IMR-90 (cell line): ENCODE measurements at regions not wholly inside any gene's neighbourhood (a gene's known extent, or its start where the extent isn't known, plus 50 kb on each side); places are given as distances from the start of the nearest gene placed in this dataset.
"Not testable (repeated sequence)": the region's sequence is repeated elsewhere in the genome, so short reads cannot be mapped to it uniquely, and the experiment has no call there.

Experiments used
- BHLHE40 ChIP-seq: fragments of 150-350 bp; IDR thresholded peaks from 2 replicates; pipeline ENCODE4 v1.6.1; 2016; ENCODE audit warnings: mild to moderate bottlenecking, low read depth, low read length
- CEBPB ChIP-seq: IDR thresholded peaks from 2 replicates; pipeline ENCODE4 v1.6.1; 2012; ENCODE audit warnings: low read depth, low read length, improper control_type of control experiment
- FOS ChIP-seq: fragments of 150-350 bp; IDR thresholded peaks from 2 replicates; pipeline ENCODE4 v1.6.1; 2016; ENCODE audit warnings: low read depth, low read length
- MAFK ChIP-seq: IDR thresholded peaks from 2 replicates; pipeline ENCODE4 v1.6.1; 2012; ENCODE audit warnings: low read depth, low read length, improper control_type of control experiment
- MAZ ChIP-seq: IDR thresholded peaks from 2 replicates; pipeline ENCODE4 v1.6.1; 2012; ENCODE audit warnings: low read depth, mild to moderate bottlenecking, low read length, improper control_type of control experiment, moderate library complexity, borderline replicate concordance
- MXI1 ChIP-seq: IDR thresholded peaks from 2 replicates; pipeline ENCODE4 v1.6.1; 2012; ENCODE audit warnings: low read depth, mild to moderate bottlenecking, low read length, moderate library complexity, borderline replicate concordance
- POLR2A ChIP-seq: IDR thresholded peaks from 2 replicates; pipeline ENCODE4 v1.6.1; 2012; ENCODE audit warnings: mild to moderate bottlenecking, low read depth, low read length
- RAD21 ChIP-seq: IDR thresholded peaks from 2 replicates; pipeline ENCODE4 v1.6.1; 2012; ENCODE audit warnings: low read length, improper control_type of control experiment
- RCOR1 ChIP-seq: IDR thresholded peaks from 2 replicates; pipeline ENCODE4 v1.6.1; 2012; ENCODE audit warnings: mild to moderate bottlenecking, low read length, improper control_type of control experiment; ENCODE audit not compliant: insufficient replicate concordance
- RFX5 ChIP-seq: IDR thresholded peaks from 2 replicates; pipeline ENCODE4 v1.8.0; 2012; ENCODE audit warnings: low read depth, mild to moderate bottlenecking, low read length, moderate library complexity
- SMC3 ChIP-seq: fragments of 150-350 bp; IDR thresholded peaks from 2 replicates; pipeline ENCODE4 v1.6.1; 2016; ENCODE audit warnings: low read depth, mild to moderate bottlenecking, antibody characterized with exemption, low read length, moderate library complexity
- TF ChIP-seq, protein P1 (sequence below): conservative IDR thresholded peaks from 2 replicates; pipeline ENCODE4 v1.5.1; 2012; ENCODE audit warnings: mild to moderate bottlenecking, low read depth, low read length, improper control_type of control experiment
- TF ChIP-seq, protein P2 (sequence below): fragments of 150-350 bp; IDR thresholded peaks from 2 replicates; pipeline ENCODE4 v1.6.1; 2017; ENCODE audit warnings: mild to moderate bottlenecking, antibody characterized with exemption, low read length, low read depth

DNA sequence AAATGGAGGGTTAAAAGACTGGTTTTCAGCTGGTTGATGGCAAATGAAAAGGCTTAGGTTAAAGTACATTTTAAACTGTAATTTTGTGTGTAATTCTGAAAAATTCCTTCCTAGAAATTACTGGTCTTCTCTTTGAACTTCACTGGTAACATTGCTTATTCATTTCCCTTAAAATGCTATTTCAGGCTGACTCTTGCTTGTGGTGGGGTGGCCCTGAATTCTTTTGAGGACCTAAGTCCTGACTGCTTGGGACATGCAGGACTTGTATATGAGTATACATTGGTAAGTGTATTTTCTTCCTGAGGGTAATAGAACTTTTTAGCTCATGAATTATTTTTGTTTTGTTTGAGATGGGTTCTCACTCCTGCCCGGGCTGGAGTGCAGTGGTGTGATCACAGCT, 63.0 kb upstream of the ERV3-1 start:
- TF ChIP-seq, protein P1, sequence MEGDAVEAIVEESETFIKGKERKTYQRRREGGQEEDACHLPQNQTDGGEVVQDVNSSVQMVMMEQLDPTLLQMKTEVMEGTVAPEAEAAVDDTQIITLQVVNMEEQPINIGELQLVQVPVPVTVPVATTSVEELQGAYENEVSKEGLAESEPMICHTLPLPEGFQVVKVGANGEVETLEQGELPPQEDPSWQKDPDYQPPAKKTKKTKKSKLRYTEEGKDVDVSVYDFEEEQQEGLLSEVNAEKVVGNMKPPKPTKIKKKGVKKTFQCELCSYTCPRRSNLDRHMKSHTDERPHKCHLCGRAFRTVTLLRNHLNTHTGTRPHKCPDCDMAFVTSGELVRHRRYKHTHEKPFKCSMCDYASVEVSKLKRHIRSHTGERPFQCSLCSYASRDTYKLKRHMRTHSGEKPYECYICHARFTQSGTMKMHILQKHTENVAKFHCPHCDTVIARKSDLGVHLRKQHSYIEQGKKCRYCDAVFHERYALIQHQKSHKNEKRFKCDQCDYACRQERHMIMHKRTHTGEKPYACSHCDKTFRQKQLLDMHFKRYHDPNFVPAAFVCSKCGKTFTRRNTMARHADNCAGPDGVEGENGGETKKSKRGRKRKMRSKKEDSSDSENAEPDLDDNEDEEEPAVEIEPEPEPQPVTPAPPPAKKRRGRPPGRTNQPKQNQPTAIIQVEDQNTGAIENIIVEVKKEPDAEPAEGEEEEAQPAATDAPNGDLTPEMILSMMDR, result not testable (repeated sequence)
- not testable (repeated sequence) for TF ChIP-seq BHLHE40, POLR2A, RAD21, RFX5, FOS, MAFK, SMC3, RCOR1, MXI1, MAZ, CEBPB
- TF ChIP-seq, protein P2, sequence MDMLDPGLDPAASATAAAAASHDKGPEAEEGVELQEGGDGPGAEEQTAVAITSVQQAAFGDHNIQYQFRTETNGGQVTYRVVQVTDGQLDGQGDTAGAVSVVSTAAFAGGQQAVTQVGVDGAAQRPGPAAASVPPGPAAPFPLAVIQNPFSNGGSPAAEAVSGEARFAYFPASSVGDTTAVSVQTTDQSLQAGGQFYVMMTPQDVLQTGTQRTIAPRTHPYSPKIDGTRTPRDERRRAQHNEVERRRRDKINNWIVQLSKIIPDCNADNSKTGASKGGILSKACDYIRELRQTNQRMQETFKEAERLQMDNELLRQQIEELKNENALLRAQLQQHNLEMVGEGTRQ, result not testable (repeated sequence)
